Chondrocyte (in vitro differentiated cells): ENCODE measurements at regions not wholly inside any gene's neighbourhood (a gene's known extent, or its start where the extent isn't known, plus 50 kb on each side); places are given as distances from the start of the nearest gene placed in this dataset.

ENCODE experiments used
- DNase-seq: peaks from one replicate; pipeline ENCODE4 v3.0.0; 2021; ENCODE audit warnings: mixed read lengths, low spot score
- H3K27ac Mint-ChIP-seq: one replicate; pipeline ENCODE4 v1.8.0; 2021; ENCODE audit warnings: mild to moderate bottlenecking, moderate library complexity, mixed read lengths; ENCODE audit not compliant: unreplicated experiment
- H3K27me3 Mint-ChIP-seq: 2 replicates; pipeline ENCODE4 v1.8.0; 2021; ENCODE audit warnings: low read depth, mixed read lengths
- H3K36me3 Mint-ChIP-seq: 2 replicates; pipeline ENCODE4 v1.8.0; 2021; ENCODE audit warnings: low read depth, mixed read lengths
- H3K4me1 Mint-ChIP-seq: 2 replicates; pipeline ENCODE4 v1.8.0; 2021; ENCODE audit warnings: low read depth, mild to moderate bottlenecking, mixed read lengths
- H3K4me3 Mint-ChIP-seq: one replicate; pipeline ENCODE4 v1.8.0; 2021; ENCODE audit warnings: mild to moderate bottlenecking, moderate library complexity, mixed read lengths; ENCODE audit not compliant: unreplicated experiment
- H3K9me3 Mint-ChIP-seq: 2 replicates; pipeline ENCODE4 v1.8.0; 2021; ENCODE audit warnings: low read depth, mixed read lengths
- TF ChIP-seq, protein P1 (sequence below): fragments of 200-600 bp; sonication (generic); IDR thresholded peaks from 2 replicates; pipeline ENCODE4 v1.5.0; 2021; ENCODE audit warnings: antibody characterized with exemption, mild to moderate bottlenecking, moderate library complexity

DNA sequence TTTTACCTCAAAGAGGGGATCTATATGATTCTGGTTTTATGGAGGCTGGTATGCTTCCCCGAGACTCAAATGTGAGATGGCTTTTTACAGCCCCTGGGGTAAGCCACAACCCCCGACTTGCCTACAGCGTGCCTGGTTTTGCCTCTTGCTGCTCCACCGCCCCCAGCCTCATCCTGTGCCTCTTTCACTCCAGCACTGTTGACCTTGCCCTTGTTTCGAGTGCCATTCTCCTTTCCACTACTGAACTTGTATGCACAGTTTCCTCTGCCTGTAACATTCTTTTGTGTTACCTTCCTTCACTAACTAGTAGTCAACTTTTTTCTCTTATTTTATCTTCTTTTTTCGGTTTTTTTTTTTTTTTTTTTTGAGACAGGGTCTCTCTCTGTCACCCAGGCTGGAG, 219.0 kb upstream of the ZBED5 start:
- H3K4me3 Mint-ChIP-seq: no peak overlapping the region
- H3K27me3 Mint-ChIP-seq: peaks cover 21% of the 10 kb centered on the region
- TF ChIP-seq, protein P1, sequence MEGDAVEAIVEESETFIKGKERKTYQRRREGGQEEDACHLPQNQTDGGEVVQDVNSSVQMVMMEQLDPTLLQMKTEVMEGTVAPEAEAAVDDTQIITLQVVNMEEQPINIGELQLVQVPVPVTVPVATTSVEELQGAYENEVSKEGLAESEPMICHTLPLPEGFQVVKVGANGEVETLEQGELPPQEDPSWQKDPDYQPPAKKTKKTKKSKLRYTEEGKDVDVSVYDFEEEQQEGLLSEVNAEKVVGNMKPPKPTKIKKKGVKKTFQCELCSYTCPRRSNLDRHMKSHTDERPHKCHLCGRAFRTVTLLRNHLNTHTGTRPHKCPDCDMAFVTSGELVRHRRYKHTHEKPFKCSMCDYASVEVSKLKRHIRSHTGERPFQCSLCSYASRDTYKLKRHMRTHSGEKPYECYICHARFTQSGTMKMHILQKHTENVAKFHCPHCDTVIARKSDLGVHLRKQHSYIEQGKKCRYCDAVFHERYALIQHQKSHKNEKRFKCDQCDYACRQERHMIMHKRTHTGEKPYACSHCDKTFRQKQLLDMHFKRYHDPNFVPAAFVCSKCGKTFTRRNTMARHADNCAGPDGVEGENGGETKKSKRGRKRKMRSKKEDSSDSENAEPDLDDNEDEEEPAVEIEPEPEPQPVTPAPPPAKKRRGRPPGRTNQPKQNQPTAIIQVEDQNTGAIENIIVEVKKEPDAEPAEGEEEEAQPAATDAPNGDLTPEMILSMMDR: no peak
- no peak for DNase-seq
- no peaks in the 10 kb centered on the region for H3K36me3 Mint-ChIP-seq
- H3K27ac Mint-ChIP-seq: no peak overlapping the region
- no peaks in the 10 kb centered on the region for H3K9me3 Mint-ChIP-seq
- H3K4me1 Mint-ChIP-seq: peaks cover 9% of the 10 kb centered on the region

DNA sequence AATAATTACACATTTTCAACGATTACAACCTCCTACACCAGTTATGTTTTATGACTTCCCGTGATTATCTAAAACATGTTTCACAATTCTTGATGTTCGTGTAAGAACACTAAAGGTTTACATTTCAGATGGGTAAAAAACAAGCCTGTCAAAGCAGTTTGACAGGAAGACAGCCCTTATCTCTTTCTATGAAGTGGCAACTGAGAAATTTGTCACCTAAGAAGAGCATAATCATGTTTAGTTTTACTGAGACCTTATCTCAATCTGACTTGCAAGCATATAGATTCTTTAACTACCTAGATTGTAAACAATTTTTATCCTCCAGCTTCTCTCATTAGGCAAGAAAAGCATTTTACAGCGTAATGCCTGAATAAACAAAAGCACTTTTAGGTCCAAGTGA, 218.4 kb upstream of the ZBED5 start:
- Mint-ChIP-seq H3K9me3 (no peaks in the 10 kb centered on the region), H3K36me3 (no peaks in the 10 kb centered on the region), H3K4me3 (no peak overlapping the region), H3K27me3 (peaks cover 21% of the 10 kb centered on the region), H3K27ac (no peak overlapping the region), H3K4me1 (peaks cover 3% of the 10 kb centered on the region)
- TF ChIP-seq, protein P1: no peak
- no peak for DNase-seq

DNA sequence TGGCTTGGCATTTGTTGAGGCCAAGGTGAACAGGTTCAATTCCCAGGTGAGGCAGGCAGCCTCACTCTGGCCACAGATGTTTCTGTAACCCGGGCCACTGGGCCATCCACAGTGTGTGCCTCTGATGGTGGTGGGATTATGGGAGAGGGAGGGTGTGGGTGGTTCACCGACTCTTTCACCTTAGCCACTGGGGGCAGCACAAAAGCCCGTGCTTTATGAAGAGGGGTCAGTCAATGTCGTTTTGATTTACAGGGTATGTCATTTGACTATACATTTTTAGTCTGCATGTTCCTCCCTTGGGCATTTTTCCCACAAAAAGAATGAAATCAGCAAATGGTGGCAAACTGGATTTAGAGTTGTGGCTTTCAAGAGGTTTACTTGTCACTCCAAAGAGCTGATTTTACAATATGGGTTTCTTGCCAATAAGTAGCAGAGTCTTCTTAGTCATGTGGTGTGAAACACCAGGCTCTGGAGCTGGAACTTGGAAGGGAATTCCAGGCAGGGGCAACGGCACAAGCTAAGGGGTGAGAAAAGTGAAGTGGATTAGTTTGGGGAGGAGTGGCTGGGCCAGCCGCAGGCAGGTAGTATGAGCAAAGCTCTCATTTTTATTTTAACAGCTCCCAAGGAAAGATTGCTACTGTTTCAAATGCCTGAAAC, 217.8 kb upstream of the ZBED5 start:
- no peaks in the 10 kb centered on the region for H3K4me1 Mint-ChIP-seq
- no peaks in the 10 kb centered on the region for H3K9me3 Mint-ChIP-seq
- H3K27me3 Mint-ChIP-seq: peaks cover 21% of the 10 kb centered on the region
- TF ChIP-seq, protein P1: no peak
- H3K36me3 Mint-ChIP-seq: no peaks in the 10 kb centered on the region
- no peak for DNase-seq
- H3K27ac Mint-ChIP-seq: no peak overlapping the region
- no peak overlapping the region for H3K4me3 Mint-ChIP-seq

DNA sequence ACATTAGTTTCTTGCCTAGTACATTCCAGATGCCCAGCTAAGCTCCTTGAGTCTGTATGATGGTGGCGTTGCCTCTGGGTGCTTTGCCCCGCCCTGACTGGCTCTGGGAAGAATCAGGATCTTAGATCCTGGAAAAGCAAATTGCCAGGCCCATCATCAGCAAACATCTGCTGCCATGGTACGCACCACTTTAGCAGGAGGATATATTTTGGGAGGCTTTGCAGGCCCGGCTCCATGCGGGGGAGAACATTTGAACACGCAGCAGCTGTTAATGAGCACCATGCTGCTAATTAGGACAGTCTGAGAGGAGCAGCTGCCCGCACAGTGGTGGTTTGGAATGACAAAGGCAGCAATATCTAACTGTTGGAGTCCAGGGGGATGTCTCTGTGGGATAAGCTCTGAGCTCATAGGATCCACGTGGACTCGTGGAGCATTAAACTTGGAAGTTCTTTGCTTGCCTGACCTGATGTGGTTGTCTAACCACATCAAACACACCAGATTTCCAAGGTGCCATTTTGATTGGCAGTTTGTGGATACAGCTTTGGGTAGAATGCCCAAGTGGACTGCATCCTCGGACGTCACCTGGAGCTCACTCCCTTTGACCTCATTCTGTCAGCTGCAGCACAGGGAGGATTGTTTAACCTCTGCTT, 217.0 kb upstream of the ZBED5 start:
- Mint-ChIP-seq H3K4me3 (no peak overlapping the region), H3K9me3 (no peaks in the 10 kb centered on the region), H3K36me3 (no peaks in the 10 kb centered on the region), H3K27me3 (peaks cover 23% of the 10 kb centered on the region), H3K4me1 (no peaks in the 10 kb centered on the region), H3K27ac (no peak overlapping the region)
- DNase-seq: no peak
- TF ChIP-seq, protein P1: no peak

DNA sequence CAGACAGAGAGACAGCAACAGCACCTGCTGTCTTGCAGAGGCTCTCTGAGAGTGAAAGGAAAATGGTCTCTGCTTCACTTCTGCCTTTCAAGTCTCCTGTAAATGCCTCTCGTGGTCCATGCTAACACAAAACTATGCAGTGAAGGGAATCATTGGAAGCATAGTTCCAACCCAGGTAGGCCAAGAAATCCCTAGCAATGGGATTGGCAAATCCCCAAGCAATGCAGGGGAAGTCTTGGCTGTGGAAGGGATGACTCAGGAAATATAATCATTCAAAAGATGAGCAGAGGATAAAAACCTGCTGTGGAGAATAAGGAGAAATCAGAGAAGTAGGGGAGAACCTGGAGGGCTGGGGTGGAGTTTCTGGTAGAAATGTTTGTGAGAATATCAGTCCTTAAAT, 216.1 kb upstream of the ZBED5 start:
- Mint-ChIP-seq H3K36me3 (no peaks in the 10 kb centered on the region), H3K4me1 (no peaks in the 10 kb centered on the region), H3K27me3 (peaks cover 22% of the 10 kb centered on the region), H3K27ac (no peak overlapping the region), H3K4me3 (no peak overlapping the region), H3K9me3 (no peaks in the 10 kb centered on the region)
- DNase-seq: no peak
- TF ChIP-seq, protein P1: no peak
